ENCODE measurements at regions not wholly inside any gene's neighbourhood (a gene's known extent, or its start where the extent isn't known, plus 50 kb on each side); places are given as distances from the start of the nearest gene placed in this dataset.

GRCh38 chrX:144810539-144810938 lies 436.8 kb upstream of the SPANXN1 start (continued):
- TF ChIP-seq ZNF687 (CRISPR knock-in tag; IDR thresholded peaks at IDR 0.05), result no peak
- TF ChIP-seq SETDB1 (CRISPR knock-in tag; IDR thresholded peaks at IDR 0.05; ENCODE audit: borderline replicate concordance), result no peak
- TF ChIP-seq ZFP36 (IDR thresholded peaks at IDR 0.05; ENCODE audit: borderline replicate concordance, low read depth, low read length, partially characterized antibody), result no peak
- no peak for TF ChIP-seq ZNF121 (CRISPR knock-in tag; IDR thresholded peaks at IDR 0.05)
- no peak for TF ChIP-seq ZNF839 (CRISPR knock-in tag; IDR thresholded peaks at IDR 0.05; ENCODE audit: borderline replicate concordance)
- TF ChIP-seq ZNF264 (CRISPR knock-in tag; IDR thresholded peaks at IDR 0.05), result no peak
- TF ChIP-seq JUNB (CRISPR knock-in tag; IDR thresholded peaks at IDR 0.05; ENCODE audit: borderline replicate concordance), result no peak
- TF ChIP-seq ZSCAN29 (CRISPR knock-in tag; conservative IDR thresholded peaks at IDR 0.05), result no peak
- TF ChIP-seq HCFC1 (IDR thresholded peaks at IDR 0.05; ENCODE audit: low read depth, low read length), result no peak
- TF ChIP-seq ZNF275 (CRISPR knock-in tag; IDR thresholded peaks at IDR 0.05; ENCODE audit: borderline replicate concordance), result no peak
- no peak for TF ChIP-seq ASH2L (IDR thresholded peaks at IDR 0.05; ENCODE audit: insufficient read length, low read depth, low read length)
- TF ChIP-seq SPEN (CRISPR knock-in tag; IDR thresholded peaks at IDR 0.05; ENCODE audit: low read depth), result no peak

Data from HepG2 (cell line).